ENCODE measurements at regions not wholly inside any gene's neighbourhood (a gene's known extent, or its start where the extent isn't known, plus 50 kb on each side); places are given as distances from the start of the nearest gene placed in this dataset.
"Not testable (repeated sequence)": the region's sequence is repeated elsewhere in the genome, so short reads cannot be mapped to it uniquely, and the experiment has no call there.

GRCh38 chr1:223018534-223018933 lies 124.5 kb downstream of the TLR5 start:
- no peak overlapping the region for H3K4me3 ChIP-seq (ENCODE audit: low read depth, low read length)
- TF ChIP-seq, protein P1, sequence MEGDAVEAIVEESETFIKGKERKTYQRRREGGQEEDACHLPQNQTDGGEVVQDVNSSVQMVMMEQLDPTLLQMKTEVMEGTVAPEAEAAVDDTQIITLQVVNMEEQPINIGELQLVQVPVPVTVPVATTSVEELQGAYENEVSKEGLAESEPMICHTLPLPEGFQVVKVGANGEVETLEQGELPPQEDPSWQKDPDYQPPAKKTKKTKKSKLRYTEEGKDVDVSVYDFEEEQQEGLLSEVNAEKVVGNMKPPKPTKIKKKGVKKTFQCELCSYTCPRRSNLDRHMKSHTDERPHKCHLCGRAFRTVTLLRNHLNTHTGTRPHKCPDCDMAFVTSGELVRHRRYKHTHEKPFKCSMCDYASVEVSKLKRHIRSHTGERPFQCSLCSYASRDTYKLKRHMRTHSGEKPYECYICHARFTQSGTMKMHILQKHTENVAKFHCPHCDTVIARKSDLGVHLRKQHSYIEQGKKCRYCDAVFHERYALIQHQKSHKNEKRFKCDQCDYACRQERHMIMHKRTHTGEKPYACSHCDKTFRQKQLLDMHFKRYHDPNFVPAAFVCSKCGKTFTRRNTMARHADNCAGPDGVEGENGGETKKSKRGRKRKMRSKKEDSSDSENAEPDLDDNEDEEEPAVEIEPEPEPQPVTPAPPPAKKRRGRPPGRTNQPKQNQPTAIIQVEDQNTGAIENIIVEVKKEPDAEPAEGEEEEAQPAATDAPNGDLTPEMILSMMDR (IDR thresholded peaks at IDR 0.05; ENCODE audit: insufficient read depth, low read depth, low read length), result no peak
- no peak for DNase-seq (ENCODE audit: low read depth)

GRCh38 chr1:223019256-223019655 lies 123.8 kb downstream of the TLR5 start:
- no peak overlapping the region for H3K4me3 ChIP-seq (ENCODE audit: low read depth, low read length)
- TF ChIP-seq, protein P1 (IDR thresholded peaks at IDR 0.05; ENCODE audit: insufficient read depth, low read depth, low read length), result no peak
- DNase-seq (ENCODE audit: low read depth), result no peak

DNA sequence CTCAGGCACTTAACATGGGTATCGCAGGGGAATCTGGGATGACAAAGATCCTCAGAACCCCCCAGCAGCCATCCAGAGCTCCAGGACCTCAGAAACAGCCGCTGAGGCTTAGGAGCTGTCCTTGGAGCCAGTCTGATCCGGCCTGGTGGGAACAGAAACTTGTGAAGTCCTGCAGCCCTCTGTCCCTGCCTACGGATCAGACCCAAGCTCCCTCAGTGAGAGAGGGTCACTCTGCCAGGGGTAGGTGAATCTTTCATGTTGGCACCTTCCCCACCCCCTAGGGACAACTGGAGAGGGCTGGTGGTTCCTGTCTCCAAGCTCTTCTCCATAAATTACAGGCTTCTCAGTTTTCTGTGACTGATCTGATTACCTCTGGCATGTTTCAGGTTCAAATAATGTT lies 122.3 kb downstream of the TLR5 start:
- DNase-seq (ENCODE audit: low read depth), result no peak
- H3K4me3 ChIP-seq (ENCODE audit: low read depth, low read length), result no peak overlapping the region
- TF ChIP-seq, protein P1 (IDR thresholded peaks at IDR 0.05; ENCODE audit: insufficient read depth, low read depth, low read length), result no peak

DNA sequence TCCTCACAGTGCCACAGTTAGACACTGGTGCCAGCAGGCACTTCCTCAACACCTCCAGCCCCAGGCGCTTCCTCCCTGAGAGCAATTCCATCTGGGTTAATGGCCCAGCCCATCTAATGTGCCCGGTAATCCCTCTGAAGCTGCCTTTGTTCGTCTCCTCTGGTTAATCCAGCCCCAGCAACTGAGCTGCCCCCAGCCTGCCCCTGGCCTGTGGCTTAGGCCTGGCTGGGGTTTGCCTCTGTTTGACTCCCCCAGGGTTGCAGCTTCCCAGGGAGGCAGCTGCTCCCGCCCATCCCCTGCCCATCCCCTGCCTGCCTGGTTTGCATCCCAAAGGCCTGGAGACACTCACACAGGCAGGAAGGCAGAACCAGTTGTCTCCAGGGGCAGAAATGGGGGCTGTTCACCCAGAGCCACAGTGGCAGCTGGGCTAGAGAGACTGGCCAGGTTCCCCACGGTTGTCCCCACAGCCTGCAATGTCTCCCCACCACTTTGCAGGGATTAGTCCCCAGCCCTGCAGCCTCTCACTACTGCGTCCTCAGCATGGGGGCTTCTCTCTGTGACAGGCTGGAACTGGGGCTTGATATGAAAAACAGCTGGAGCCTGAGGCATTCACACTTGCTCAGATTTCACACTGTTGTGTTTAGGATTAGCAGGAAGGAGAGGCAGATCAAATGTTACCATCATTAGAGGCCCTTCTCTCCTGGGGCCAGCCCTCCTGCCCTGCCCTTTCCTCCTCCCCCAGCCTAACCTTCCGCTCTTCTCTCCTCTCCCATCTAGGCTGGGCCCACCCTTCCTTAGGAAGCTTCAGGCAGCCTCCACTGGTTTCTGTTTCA lies 120.2 kb downstream of the TLR5 start:
- DNase-seq (ENCODE audit: low read depth), result no peak
- TF ChIP-seq, protein P1 (IDR thresholded peaks at IDR 0.05; ENCODE audit: insufficient read depth, low read depth, low read length), result no peak
- no peak overlapping the region for H3K4me3 ChIP-seq (ENCODE audit: low read depth, low read length)

- no peak overlapping the region for H3K4me3 ChIP-seq (ENCODE audit: low read depth, low read length)
- TF ChIP-seq, protein P1 (IDR thresholded peaks at IDR 0.05; ENCODE audit: insufficient read depth, low read depth, low read length), result no peak
- no peak for DNase-seq (ENCODE audit: low read depth)
Measured at GRCh38 chr1:223023863-223024262, 119.2 kb downstream of the TLR5 start.

- DNase-seq (ENCODE audit: low read depth); H3K4me3 ChIP-seq (ENCODE audit: low read depth, low read length): not testable (repeated sequence)
Measured at GRCh38 chr1:223024486-223024885, 118.6 kb downstream of the TLR5 start.

DNA sequence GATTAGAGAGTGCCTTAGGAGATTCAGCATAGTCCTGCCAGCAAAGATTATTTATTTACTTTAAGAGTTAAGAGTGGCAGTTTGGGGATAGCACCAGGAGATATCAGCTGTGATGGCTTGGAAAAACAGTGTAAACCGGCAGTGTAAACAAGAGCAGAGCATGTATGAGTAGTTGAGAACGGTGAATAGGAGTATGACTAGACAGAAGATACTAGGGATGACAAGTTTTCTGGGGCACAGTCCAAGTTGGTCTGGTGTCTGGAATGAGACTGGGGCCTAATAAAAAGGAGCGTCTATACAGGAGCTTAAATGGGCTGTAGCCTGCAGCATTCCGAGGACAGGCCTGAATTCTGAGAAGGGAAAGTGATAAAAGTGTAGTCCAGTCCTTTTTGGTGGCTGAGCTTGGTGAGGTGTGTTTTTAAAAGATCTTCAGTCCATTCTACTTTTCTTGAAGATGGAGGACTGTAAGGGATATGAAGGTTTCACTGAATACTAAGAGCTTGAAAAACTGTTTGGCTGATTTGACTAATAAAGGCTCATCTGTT lies 117.8 kb downstream of the TLR5 start:
- not testable (repeated sequence) for DNase-seq (ENCODE audit: low read depth)

DNA sequence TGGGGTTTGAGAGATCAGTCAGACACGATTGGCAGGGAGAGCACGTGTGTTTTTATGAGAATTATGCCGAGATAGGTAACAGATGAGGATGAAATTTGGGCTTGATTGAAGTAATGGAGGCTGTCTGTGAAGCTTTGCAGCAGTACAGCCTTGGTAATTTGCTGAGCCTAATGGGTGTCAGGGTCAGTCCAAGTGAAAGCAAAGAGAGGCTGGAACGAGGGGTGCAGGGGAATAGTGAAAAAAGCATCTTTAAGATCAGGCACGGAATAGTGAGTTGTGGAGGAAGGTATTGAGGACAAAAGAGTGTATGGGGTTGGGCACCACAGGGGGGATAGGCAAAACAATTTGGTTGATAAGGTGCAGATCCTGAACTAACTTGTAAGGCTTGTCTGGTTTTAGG lies 116.4 kb downstream of the TLR5 start:
- DNase-seq (ENCODE audit: low read depth); H3K4me3 ChIP-seq (ENCODE audit: low read depth, low read length): not testable (repeated sequence)

More for the DNA sequence above, 117.8 kb downstream of the TLR5 start:
- H3K4me3 ChIP-seq (ENCODE audit: low read depth, low read length), result not testable (repeated sequence)
